K562 (cell line): ENCODE measurements at regions not wholly inside any gene's neighbourhood (a gene's known extent, or its start where the extent isn't known, plus 50 kb on each side); places are given as distances from the start of the nearest gene placed in this dataset.

Source experiments
- BACH1 ChIP-seq: fragments of 200-800 bp; sonication (Bioruptor generic); IDR thresholded peaks from 2 replicates; pipeline ENCODE4 v1.6.1; 2016; ENCODE audit warnings: missing genetic modification characterization, missing compliant biosample characterization
- BHLHE40 ChIP-seq: IDR thresholded peaks from 2 replicates; pipeline ENCODE4 v1.6.1; 2011; ENCODE audit warnings: low read length, improper control_type of control experiment
- CREB1 ChIP-seq, 2 experiments: sonication (generic) in 1 of 2; formaldehyde crosslinking in 1 of 2; IDR thresholded peaks; 2 replicates each; pipeline versions ENCODE4 v1.6.1 to v1.8.0; 2012 to 2022; ENCODE audit warnings: inconsistent platforms in 1 of 2, mild to moderate bottlenecking in 1 of 2, missing genetic modification reagents in 1 of 2, moderate library complexity in 1 of 2
- EHMT2 ChIP-seq: fragments of 450-650 bp; IDR thresholded peaks from 2 replicates; pipeline ENCODE4 v1.6.1; 2018; ENCODE audit warnings: antibody characterized with exemption
- FOSL1 ChIP-seq: fragments of 200-800 bp; sonication (Bioruptor generic); conservative IDR thresholded peaks from 2 replicates; pipeline ENCODE4 v1.6.1; 2016; ENCODE audit warnings: missing genetic modification characterization, missing compliant biosample characterization
- FOXA1 ChIP-seq: fragments of 450-650 bp; IDR thresholded peaks from 2 replicates; pipeline ENCODE4 v1.6.1; 2016; ENCODE audit warnings: mild to moderate bottlenecking, borderline replicate concordance
- NR1H2 ChIP-seq: sonication (generic); formaldehyde crosslinking; IDR thresholded peaks from 2 replicates; pipeline ENCODE4 v1.4.0; 2020; ENCODE audit warnings: mild to moderate bottlenecking, missing genetic modification reagents
- NRF1 ChIP-seq, 2 experiments: fragments of 450-650 bp; IDR thresholded peaks in 1 of 2; conservative IDR thresholded peaks in 1 of 2; 2 replicates each; pipeline ENCODE4 v1.6.1; 2014; ENCODE audit warnings: mild to moderate bottlenecking in 2 of 2
- POLR2A ChIP-seq: fragments of 450-650 bp; conservative IDR thresholded peaks from 2 replicates; pipeline ENCODE4 v1.6.1; 2016
- RFX1 ChIP-seq: fragments of 450-650 bp; IDR thresholded peaks from 2 replicates; pipeline ENCODE4 v1.6.1; 2016; ENCODE audit warnings: mild to moderate bottlenecking, moderate library complexity
- ZFX ChIP-seq: sonication (generic); formaldehyde crosslinking; IDR thresholded peaks from 2 replicates; pipeline ENCODE4 v1.8.0; 2022; ENCODE audit warnings: mild to moderate bottlenecking, missing genetic modification reagents, moderate library complexity
- ZNF274 ChIP-seq: IDR thresholded peaks from 2 replicates; pipeline ENCODE4 v1.6.1; 2011; ENCODE audit warnings: low read depth, mild to moderate bottlenecking, low read length, moderate library complexity, borderline replicate concordance
- ZNF512 ChIP-seq: IDR thresholded peaks from 2 replicates; pipeline ENCODE4 v1.6.1; 2016; ENCODE audit warnings: missing genetic modification characterization, missing compliant biosample characterization
- TF ChIP-seq, protein P1 (sequence below): fragments of 250-450 bp; sonication (Bioruptor Pico); IDR thresholded peaks from 2 replicates; pipeline ENCODE4 v1.5.0; 2020; ENCODE audit warnings: mild to moderate bottlenecking, borderline replicate concordance

GRCh38 chr15:83340087-83340486 is 55.6 kb upstream of the BNC1 start:
- TF ChIP-seq POLR2A = no peak
- no peak for TF ChIP-seq BHLHE40
- no peak for TF ChIP-seq FOSL1
- TF ChIP-seq FOXA1 = no peak
- TF ChIP-seq RFX1 = no peak
- TF ChIP-seq BACH1 (tag) = no peak
- TF ChIP-seq ZFX = no peak
- no peak for TF ChIP-seq NR1H2 (CRISPR knock-in tag)
- TF ChIP-seq ZNF512 = no peak
- TF ChIP-seq CREB1 (IDR thresholded peaks at IDR 0.05) = no peak
- no peak for TF ChIP-seq CREB1 (CRISPR knock-in tag; IDR thresholded peaks at IDR 0.05)
- TF ChIP-seq, protein P1, sequence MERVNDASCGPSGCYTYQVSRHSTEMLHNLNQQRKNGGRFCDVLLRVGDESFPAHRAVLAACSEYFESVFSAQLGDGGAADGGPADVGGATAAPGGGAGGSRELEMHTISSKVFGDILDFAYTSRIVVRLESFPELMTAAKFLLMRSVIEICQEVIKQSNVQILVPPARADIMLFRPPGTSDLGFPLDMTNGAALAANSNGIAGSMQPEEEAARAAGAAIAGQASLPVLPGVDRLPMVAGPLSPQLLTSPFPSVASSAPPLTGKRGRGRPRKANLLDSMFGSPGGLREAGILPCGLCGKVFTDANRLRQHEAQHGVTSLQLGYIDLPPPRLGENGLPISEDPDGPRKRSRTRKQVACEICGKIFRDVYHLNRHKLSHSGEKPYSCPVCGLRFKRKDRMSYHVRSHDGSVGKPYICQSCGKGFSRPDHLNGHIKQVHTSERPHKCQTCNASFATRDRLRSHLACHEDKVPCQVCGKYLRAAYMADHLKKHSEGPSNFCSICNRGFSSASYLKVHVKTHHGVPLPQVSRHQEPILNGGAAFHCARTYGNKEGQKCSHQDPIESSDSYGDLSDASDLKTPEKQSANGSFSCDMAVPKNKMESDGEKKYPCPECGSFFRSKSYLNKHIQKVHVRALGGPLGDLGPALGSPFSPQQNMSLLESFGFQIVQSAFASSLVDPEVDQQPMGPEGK (CRISPR knock-in tag) = no peak
- TF ChIP-seq EHMT2 = no peak
- no peak for TF ChIP-seq NRF1 (conservative IDR thresholded peaks at IDR 0.05 in 1 of 2, IDR thresholded peaks at IDR 0.05 in 1 of 2)
- TF ChIP-seq ZNF274 = no peak
